ENCODE measurements at regions not wholly inside any gene's neighbourhood (a gene's known extent, or its start where the extent isn't known, plus 50 kb on each side); places are given as distances from the start of the nearest gene placed in this dataset.
"Not testable (repeated sequence)": the region's sequence is repeated elsewhere in the genome, so short reads cannot be mapped to it uniquely, and the experiment has no call there.

DNA sequence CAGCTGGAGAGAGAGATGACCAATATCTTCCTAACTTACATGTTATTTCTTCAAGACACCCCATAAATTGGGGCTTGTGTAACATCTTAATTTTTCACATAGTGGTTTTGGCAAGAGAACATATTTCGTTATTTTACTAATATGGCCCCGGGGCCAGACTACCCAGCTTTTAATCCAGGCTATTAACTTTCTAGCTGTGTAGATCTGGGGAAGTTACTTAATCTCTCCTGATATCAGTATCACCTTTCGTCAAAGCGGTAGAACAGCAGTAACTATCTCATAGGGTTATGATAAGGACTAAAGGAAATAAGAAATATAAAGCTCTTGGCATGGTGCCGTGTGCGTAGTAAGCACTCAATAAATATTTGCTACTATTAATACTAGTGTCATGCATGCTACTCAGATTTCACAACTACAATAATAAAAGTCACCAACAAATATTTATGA, 71.6 kb upstream of the LYZL1 start:
- Histone ChIP-seq H3K36me3 (ENCODE audit: control insufficient read depth, insufficient read depth, low read length) (no peaks in the 10 kb centered on the region), H3K27me3 (replicated peaks; ENCODE audit: control insufficient read depth, insufficient read depth, low read length) (no peaks in the 10 kb centered on the region), H3K4me3 (replicated peaks; ENCODE audit: low read depth, low read length) (no peak overlapping the region)
- DNase-seq (ENCODE audit: extremely low read depth, insufficient read length): no peak
- TF ChIP-seq, protein P1, sequence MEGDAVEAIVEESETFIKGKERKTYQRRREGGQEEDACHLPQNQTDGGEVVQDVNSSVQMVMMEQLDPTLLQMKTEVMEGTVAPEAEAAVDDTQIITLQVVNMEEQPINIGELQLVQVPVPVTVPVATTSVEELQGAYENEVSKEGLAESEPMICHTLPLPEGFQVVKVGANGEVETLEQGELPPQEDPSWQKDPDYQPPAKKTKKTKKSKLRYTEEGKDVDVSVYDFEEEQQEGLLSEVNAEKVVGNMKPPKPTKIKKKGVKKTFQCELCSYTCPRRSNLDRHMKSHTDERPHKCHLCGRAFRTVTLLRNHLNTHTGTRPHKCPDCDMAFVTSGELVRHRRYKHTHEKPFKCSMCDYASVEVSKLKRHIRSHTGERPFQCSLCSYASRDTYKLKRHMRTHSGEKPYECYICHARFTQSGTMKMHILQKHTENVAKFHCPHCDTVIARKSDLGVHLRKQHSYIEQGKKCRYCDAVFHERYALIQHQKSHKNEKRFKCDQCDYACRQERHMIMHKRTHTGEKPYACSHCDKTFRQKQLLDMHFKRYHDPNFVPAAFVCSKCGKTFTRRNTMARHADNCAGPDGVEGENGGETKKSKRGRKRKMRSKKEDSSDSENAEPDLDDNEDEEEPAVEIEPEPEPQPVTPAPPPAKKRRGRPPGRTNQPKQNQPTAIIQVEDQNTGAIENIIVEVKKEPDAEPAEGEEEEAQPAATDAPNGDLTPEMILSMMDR (IDR thresholded peaks at IDR 0.05; ENCODE audit: insufficient read depth, low read length, poor library complexity, severe bottlenecking): no peak

DNA sequence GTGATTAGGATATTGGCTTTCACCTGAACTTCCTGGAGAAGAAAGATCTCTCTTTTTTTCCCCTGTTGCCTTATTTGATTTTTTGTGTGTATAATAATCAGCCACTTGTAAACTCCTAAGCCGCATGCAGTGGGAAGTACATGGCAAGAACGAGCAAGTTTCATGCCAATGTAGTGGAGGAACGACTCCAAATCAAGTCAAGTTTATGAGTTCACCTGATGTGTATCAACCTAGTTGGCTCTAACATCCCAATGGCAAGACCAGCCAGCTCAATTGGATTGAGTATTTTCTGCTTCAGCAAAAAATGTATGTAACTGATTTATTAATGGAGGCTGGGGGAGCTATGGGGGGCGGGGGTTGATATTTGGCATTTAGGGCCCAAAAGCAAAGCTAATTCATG, 65.5 kb upstream of the LYZL1 start:
- DNase-seq (ENCODE audit: extremely low read depth, insufficient read length): no peak
- Histone ChIP-seq H3K4me3 (replicated peaks; ENCODE audit: low read depth, low read length) (no peak overlapping the region), H3K27me3 (replicated peaks; ENCODE audit: control insufficient read depth, insufficient read depth, low read length) (no peaks in the 10 kb centered on the region; the same call in 1 of the 2 replicates), H3K36me3 (ENCODE audit: control insufficient read depth, insufficient read depth, low read length) (no peaks in the 10 kb centered on the region)
- TF ChIP-seq, protein P1 (IDR thresholded peaks at IDR 0.05; ENCODE audit: insufficient read depth, low read length, poor library complexity, severe bottlenecking): no peak

DNA sequence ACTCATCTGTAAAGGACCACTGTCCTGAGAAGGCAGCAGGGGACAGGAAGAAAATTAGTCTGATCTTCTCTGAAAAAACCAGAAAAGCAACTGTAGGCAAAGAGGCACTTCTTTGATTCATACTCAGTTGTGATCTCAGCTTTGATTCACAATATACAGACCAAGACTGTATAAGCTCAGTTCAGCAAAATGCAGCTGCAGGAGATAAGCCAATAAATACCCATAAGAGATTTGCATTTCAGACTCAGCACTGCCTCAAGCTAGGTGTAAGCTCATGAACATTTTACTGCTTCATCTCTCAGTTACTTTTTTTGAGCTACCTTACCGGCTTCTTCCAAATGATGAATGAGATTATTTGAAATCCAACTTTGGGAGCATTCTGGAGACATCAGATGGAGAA, 64.2 kb upstream of the LYZL1 start:
- TF ChIP-seq, protein P1 (IDR thresholded peaks at IDR 0.05; ENCODE audit: insufficient read depth, low read length, poor library complexity, severe bottlenecking): no peak
- no peaks in the 10 kb centered on the region; the same call in 1 of the 2 replicates for H3K27me3 ChIP-seq (replicated peaks; ENCODE audit: control insufficient read depth, insufficient read depth, low read length)
- no peak overlapping the region for H3K4me3 ChIP-seq (replicated peaks; ENCODE audit: low read depth, low read length)
- no peak for DNase-seq (ENCODE audit: extremely low read depth, insufficient read length)
- H3K36me3 ChIP-seq (ENCODE audit: control insufficient read depth, insufficient read depth, low read length): no peaks in the 10 kb centered on the region

DNA sequence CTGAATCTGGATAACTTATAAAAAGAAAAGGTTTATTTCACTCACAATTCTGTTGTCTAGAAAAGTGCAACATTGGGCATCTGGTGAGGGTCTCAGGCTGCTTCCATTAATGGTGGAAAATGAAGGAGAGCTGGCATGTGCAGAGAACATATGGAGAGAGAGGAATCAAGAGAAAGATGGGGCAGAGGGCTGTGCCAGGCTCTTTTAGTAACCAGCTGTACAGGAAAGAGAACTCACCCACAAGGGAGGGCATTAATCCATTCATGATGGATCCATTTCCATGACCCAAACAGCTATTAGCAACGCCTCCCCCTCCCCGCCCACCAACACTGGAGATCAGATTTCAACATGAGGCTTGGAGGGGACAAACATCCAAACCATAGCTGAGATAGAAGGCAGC, 61.7 kb upstream of the LYZL1 start:
- DNase-seq (ENCODE audit: extremely low read depth, insufficient read length): no peak
- H3K36me3 ChIP-seq (ENCODE audit: control insufficient read depth, insufficient read depth, low read length): no peaks in the 10 kb centered on the region
- H3K27me3 ChIP-seq (replicated peaks; ENCODE audit: control insufficient read depth, insufficient read depth, low read length): no peaks in the 10 kb centered on the region; the same call in 1 of the 2 replicates
- TF ChIP-seq, protein P1 (IDR thresholded peaks at IDR 0.05; ENCODE audit: insufficient read depth, low read length, poor library complexity, severe bottlenecking): no peak
- H3K4me3 ChIP-seq (replicated peaks; ENCODE audit: low read depth, low read length): no peak overlapping the region

DNA sequence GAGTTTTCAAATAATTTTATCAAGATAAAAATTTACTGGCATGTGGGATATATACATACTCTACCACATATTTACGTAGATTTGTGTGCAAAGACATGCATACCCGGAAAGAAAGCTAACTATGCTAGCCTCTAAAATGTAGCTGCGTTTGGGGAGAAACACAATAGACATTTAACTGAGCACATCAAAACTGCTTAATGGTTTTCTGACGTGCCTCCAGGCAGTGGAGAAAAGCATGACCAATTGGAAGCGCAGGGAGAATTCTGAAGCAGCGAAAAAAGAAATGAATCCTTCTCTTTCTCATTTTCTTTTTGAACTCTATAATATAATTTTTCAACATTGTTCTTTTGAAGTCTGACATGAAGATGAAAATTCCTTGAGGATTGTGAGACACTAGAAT, 60.3 kb upstream of the LYZL1 start:
- no peak overlapping the region for H3K4me3 ChIP-seq (replicated peaks; ENCODE audit: low read depth, low read length)
- H3K27me3 ChIP-seq (replicated peaks; ENCODE audit: control insufficient read depth, insufficient read depth, low read length): no peaks in the 10 kb centered on the region; the same call in 1 of the 2 replicates
- TF ChIP-seq, protein P1 (IDR thresholded peaks at IDR 0.05; ENCODE audit: insufficient read depth, low read length, poor library complexity, severe bottlenecking): no peak
- H3K36me3 ChIP-seq (ENCODE audit: control insufficient read depth, insufficient read depth, low read length): no peaks in the 10 kb centered on the region
- DNase-seq (ENCODE audit: extremely low read depth, insufficient read length): no peak

DNA sequence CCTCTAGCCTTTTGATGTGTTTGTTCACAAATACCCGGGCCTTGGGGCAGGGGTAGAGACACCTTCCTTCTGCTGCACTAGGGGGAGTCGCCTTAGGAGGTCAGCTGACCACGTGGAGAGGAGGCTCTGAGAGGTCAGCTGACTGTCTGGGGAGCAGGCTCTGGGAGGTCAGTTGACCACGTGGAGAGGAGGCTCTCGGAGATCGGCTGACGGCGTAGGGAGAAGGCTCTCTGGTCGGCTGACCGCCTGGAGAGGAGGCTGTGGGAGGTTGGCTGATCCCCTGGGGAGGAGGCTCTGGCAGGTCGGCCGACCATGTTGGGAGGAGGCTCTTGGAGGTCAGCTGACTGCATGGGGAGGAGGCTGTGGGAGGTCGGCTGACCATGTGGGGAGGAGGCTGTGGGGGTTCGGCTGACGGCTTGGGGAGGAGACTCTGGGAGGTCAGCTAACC, 59.6 kb upstream of the LYZL1 start:
- Histone ChIP-seq H3K36me3 (ENCODE audit: control insufficient read depth, insufficient read depth, low read length) (no peaks in the 10 kb centered on the region), H3K4me3 (replicated peaks; ENCODE audit: low read depth, low read length) (no peak overlapping the region), H3K27me3 (replicated peaks; ENCODE audit: control insufficient read depth, insufficient read depth, low read length) (no peaks in the 10 kb centered on the region; the same call in 1 of the 2 replicates)
- TF ChIP-seq, protein P1 (IDR thresholded peaks at IDR 0.05; ENCODE audit: insufficient read depth, low read length, poor library complexity, severe bottlenecking): no peak
- no peak for DNase-seq (ENCODE audit: extremely low read depth, insufficient read length)

DNA sequence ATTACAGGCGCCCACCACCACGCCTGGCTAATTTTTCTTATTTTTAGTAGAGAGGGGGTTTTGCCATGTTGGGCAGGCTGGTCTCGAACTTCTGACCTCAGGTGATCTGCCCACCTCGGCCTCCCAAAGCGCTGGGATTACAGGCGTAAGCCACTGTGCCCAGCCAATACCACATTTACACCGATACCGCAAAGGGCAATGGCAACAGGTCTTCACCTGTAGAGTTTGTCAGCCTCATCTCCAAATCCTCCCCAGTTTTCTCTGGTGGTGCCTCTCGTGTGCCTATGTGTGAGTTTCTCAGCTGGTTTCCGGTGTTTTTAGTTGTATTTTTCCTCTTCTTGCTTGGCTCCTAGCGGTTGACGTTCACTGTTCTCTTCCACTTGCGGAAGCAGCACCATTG, 52.0 kb upstream of the LYZL1 start:
- not testable (repeated sequence) for DNase-seq (ENCODE audit: extremely low read depth, insufficient read length); H3K36me3 ChIP-seq (ENCODE audit: control insufficient read depth, insufficient read depth, low read length); H3K27me3 ChIP-seq (replicated peaks; ENCODE audit: control insufficient read depth, insufficient read depth, low read length); H3K4me3 ChIP-seq (replicated peaks; ENCODE audit: low read depth, low read length)

Data from GM06990 (cell line).